Gastroesophageal sphincter (tissue), 4 donors: ENCODE measurements at regions not wholly inside any gene's neighbourhood (a gene's known extent, or its start where the extent isn't known, plus 50 kb on each side); places are given as distances from the start of the nearest gene placed in this dataset.

Experiments used
- ATAC-seq: fragments of 150-250 bp; one replicate; pipeline ENCODE4 v1.9.1; 2016; ENCODE audit warnings: mild to moderate bottlenecking, moderate library complexity
- H3K27ac ChIP-seq, 4 donors: fragments of 200-600 bp; sonication (generic) in 3 of 4; 1 replicate in 3 of 4; 2 replicates in 1 of 4; pipeline ENCODE4 v1.5.1; 2016 to 2019
- H3K27me3 ChIP-seq: fragments of 200-600 bp; sonication (generic); one replicate; pipeline ENCODE4 v1.5.1; 2019
- H3K36me3 ChIP-seq, 2 donors: fragments of 200-600 bp; sonication (generic); one replicate each; pipeline ENCODE4 v1.5.1; 2019; ENCODE audit warnings: control low read depth in 1 of 2
- H3K4me1 ChIP-seq, 3 donors: fragments of 200-600 bp; sonication (generic); 1 replicate in 2 of 3; 2 replicates in 1 of 3; pipeline ENCODE4 v1.5.1; 2016 to 2019; ENCODE audit warnings: control low read depth in 2 of 3
- H3K4me3 ChIP-seq, 2 donors: fragments of 200-600 bp; sonication (generic); one replicate each; pipeline ENCODE4 v1.5.1; 2019; ENCODE audit warnings: mild to moderate bottlenecking in 1 of 2, moderate library complexity in 1 of 2
- H3K9me3 ChIP-seq, 3 donors: fragments of 200-600 bp; sonication (generic); one replicate each; pipeline ENCODE4 v1.5.1; 2017 to 2019; ENCODE audit warnings: control low read depth in 2 of 3
- EP300 ChIP-seq: sonication (generic); formaldehyde crosslinking; IDR thresholded peaks from one replicate; pipeline ENCODE4 v1.6.1; 2017; ENCODE audit warnings: antibody characterized with exemption, mild to moderate bottlenecking
- POLR2A ChIP-seq, 2 donors: fragments of 450-650 bp; IDR thresholded peaks; one replicate each; pipeline ENCODE4 v1.6.1; 2017; ENCODE audit warnings: antibody characterized with exemption in 2 of 2, mild to moderate bottlenecking in 2 of 2, moderate library complexity in 1 of 2
- POLR2AphosphoS5 ChIP-seq: sonication (generic); formaldehyde crosslinking; IDR thresholded peaks from one replicate; pipeline ENCODE4 v1.6.1; 2017; ENCODE audit warnings: antibody characterized with exemption
- WGBS, 2 donors: methylation state at CpG; one replicate each; pipeline ENCODE4 v1.1.5; 2018; ENCODE audit warnings: low coverage in 1 of 2; 5-methylcytosine and 5-hydroxymethylcytosine counted together
- TF ChIP-seq, protein P1 (sequence below), 4 experiments: fragments of 200-600 bp in 2 of 4; fragments of 450-650 bp in 2 of 4; sonication (generic) in 1 of 4; IDR thresholded peaks; one replicate each; pipeline ENCODE4 v1.5.1; 2017 to 2019; ENCODE audit warnings: antibody characterized with exemption in 4 of 4, mild to moderate bottlenecking in 2 of 4, moderate library complexity in 2 of 4

- 81% methylated on average over 4 of the region's 4 CpGs; no CpG with 5 or more reads in 1 of the 2 donors for WGBS, 2 donors
- Histone ChIP-seq H3K27ac (no peak overlapping the region), H3K4me3 (no peak overlapping the region), H3K27me3 (no peaks in the 10 kb centered on the region), H3K9me3 (peaks cover 0 to 13% (median 0%) of the 10 kb centered on the region in 3 donors), H3K36me3 (no peaks in the 10 kb centered on the region), H3K4me1 (no peaks in the 10 kb centered on the region)
- ATAC-seq: no peak
- no peak for TF ChIP-seq EP300
These were observed 160.9 kb upstream of the PROX1 start for GRCh38 chr1:213826891-213827290.

DNA sequence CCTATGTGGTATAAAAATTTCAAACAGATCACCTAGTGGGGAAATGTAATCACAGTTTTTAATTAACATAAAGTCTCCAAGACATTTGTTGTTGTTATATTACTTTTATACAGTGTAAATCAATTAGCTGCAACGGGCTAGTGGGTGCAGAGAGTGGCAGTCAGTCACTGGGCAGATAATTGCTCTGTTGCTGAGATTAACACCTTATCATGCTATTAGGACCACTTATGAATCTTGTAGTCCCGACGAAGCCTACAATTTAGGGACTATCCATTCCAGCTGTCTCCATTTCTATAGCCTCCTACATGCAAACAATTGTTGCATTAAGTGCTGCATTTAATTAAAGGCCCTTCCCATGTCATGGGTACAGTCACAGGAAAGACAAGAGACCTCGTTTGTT lies 158.9 kb upstream of the PROX1 start:
- Histone ChIP-seq H3K4me3 (no peak overlapping the region), H3K27me3 (no peaks in the 10 kb centered on the region), H3K36me3 (no peaks in the 10 kb centered on the region), H3K27ac (no peak overlapping the region), H3K9me3 (peaks cover 0 to 13% (median 0%) of the 10 kb centered on the region in 3 donors), H3K4me1 (no peaks in the 10 kb centered on the region)
- TF ChIP-seq, protein P1, sequence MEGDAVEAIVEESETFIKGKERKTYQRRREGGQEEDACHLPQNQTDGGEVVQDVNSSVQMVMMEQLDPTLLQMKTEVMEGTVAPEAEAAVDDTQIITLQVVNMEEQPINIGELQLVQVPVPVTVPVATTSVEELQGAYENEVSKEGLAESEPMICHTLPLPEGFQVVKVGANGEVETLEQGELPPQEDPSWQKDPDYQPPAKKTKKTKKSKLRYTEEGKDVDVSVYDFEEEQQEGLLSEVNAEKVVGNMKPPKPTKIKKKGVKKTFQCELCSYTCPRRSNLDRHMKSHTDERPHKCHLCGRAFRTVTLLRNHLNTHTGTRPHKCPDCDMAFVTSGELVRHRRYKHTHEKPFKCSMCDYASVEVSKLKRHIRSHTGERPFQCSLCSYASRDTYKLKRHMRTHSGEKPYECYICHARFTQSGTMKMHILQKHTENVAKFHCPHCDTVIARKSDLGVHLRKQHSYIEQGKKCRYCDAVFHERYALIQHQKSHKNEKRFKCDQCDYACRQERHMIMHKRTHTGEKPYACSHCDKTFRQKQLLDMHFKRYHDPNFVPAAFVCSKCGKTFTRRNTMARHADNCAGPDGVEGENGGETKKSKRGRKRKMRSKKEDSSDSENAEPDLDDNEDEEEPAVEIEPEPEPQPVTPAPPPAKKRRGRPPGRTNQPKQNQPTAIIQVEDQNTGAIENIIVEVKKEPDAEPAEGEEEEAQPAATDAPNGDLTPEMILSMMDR (IDR thresholded peaks at IDR 0.05): no peak
- no peak for ATAC-seq
- 18 to 67% methylated on average over 1 to 4 of the region's 4 CpGs for WGBS, 2 donors

DNA sequence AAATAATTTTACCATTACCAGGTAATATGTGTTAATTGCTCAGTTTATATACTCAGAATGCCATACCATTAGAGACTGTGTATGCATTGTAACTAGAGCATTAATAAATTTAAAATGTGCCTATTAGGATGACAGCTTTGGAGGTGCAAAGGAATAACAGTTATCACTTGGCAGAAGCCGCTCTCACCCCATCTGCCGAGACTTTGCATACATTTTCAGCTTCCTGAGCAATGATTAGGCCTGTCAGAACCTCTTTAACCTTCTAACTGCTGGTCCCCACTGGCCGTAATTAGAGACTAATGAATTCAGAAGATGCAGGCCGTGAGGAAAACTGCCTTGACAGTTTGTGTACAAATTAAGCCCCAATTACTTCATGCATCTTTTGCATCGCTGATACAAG lies 158.0 kb upstream of the PROX1 start:
- no peak for ATAC-seq
- Histone ChIP-seq H3K4me3 (no peak overlapping the region), H3K9me3 (peaks cover 0 to 13% (median 0%) of the 10 kb centered on the region in 3 donors), H3K36me3 (no peaks in the 10 kb centered on the region), H3K27ac (no peak overlapping the region), H3K4me1 (no peaks in the 10 kb centered on the region), H3K27me3 (no peaks in the 10 kb centered on the region)
- TF ChIP-seq POLR2A (IDR thresholded peaks at IDR 0.05) (no peak), EP300 (no peak), POLR2AphosphoS5 (no peak)
- TF ChIP-seq, protein P1 (IDR thresholded peaks at IDR 0.05): no peak
- WGBS, 2 donors: 34 to 48% methylated on average over 2 to 4 of the region's 5 CpGs

- WGBS, 2 donors: 57 to 67% methylated on average over 6 of the region's 6 CpGs
- TF ChIP-seq EP300: no peak
- Histone ChIP-seq H3K4me3 (no peak overlapping the region), H3K27ac (no peak overlapping the region), H3K9me3 (peaks cover 0 to 13% (median 0%) of the 10 kb centered on the region in 3 donors), H3K36me3 (no peaks in the 10 kb centered on the region), H3K4me1 (no peaks in the 10 kb centered on the region), H3K27me3 (no peaks in the 10 kb centered on the region)
- ATAC-seq: no peak
These were observed 157.4 kb upstream of the PROX1 start for GRCh38 chr1:213830371-213830770.

DNA sequence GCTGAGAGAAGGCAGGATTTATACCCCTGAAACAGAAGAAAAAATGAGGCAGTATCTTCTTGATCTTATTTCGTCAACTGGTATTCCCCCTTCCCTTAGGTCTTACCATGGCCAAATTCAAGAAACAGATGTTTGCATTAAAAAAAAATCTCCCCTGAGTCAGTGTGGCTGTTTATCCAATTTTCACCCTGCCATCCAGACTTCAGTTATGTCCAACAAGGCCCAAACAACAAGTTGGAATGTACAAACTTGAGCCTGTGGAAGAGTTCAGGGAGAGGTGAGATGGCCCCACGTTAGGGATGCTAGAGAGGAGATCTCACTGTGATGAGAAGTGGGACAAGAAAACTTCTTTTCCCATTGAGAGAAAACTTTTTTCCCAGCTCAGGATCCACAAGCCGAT lies 147.2 kb upstream of the PROX1 start:
- no peak overlapping the region for H3K27ac ChIP-seq
- no peaks in the 10 kb centered on the region for H3K9me3 ChIP-seq
- no peak overlapping the region for H3K4me3 ChIP-seq
- H3K27me3 ChIP-seq: no peaks in the 10 kb centered on the region
- 43 to 66% methylated on average over 3 of the region's 3 CpGs for whole genome bisulfite sequencing, 2 donors
- no peaks in the 10 kb centered on the region for H3K36me3 ChIP-seq
- H3K4me1 ChIP-seq: no peaks in the 10 kb centered on the region
- ATAC-seq: no peak
- no peak for TF ChIP-seq EP300
- no peak for TF ChIP-seq POLR2AphosphoS5
- TF ChIP-seq, protein P1 (IDR thresholded peaks at IDR 0.05): no peak
- TF ChIP-seq POLR2A (IDR thresholded peaks at IDR 0.05): no peak

DNA sequence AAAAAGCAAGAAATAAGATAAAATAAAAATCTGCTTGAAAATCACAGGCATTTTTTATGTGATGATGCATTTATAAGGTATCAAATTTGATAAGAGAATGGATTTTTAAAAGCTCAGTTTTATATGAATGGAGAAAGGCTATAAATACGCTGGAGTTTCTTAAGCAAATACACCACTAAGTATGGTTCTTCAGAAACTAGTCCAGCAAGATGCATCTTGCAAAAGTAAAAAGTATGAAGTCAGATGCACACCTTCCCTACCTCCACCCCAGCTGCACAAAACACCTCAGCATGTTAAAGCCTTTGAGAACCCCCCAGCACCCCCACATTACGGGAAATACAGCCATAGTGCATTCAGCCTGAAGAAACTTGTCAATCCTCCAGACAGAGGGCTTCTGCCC lies 143.1 kb upstream of the PROX1 start:
- ATAC-seq: no peak
- H3K36me3 ChIP-seq: no peaks in the 10 kb centered on the region
- no peaks in the 10 kb centered on the region for H3K27me3 ChIP-seq
- no peak overlapping the region for H3K4me3 ChIP-seq
- TF ChIP-seq EP300 (no peak), POLR2A (IDR thresholded peaks at IDR 0.05) (no peak), POLR2AphosphoS5 (no peak)
- TF ChIP-seq, protein P1 (IDR thresholded peaks at IDR 0.05): no peak
- 53 to 89% methylated on average over 1 to 2 of the region's 2 CpGs for WGBS, 2 donors
- no peaks in the 10 kb centered on the region for H3K9me3 ChIP-seq
- no peak overlapping the region for H3K27ac ChIP-seq
- H3K4me1 ChIP-seq: no peaks in the 10 kb centered on the region
